B cell (primary cell): ENCODE measurements at regions not wholly inside any gene's neighbourhood (a gene's known extent, or its start where the extent isn't known, plus 50 kb on each side); places are given as distances from the start of the nearest gene placed in this dataset.

Experiments
- CTCF ChIP-seq: fragments of 200-600 bp; IDR thresholded peaks from one replicate; pipeline ENCODE4 v1.8.0; 2022; ENCODE audit warnings: antibody characterized with exemption, mild to moderate bottlenecking
- EZH2 ChIP-seq: IDR thresholded peaks from 2 replicates; pipeline ENCODE4 v1.6.1; 2012; ENCODE audit warnings: borderline replicate concordance, low read depth, mild to moderate bottlenecking, moderate library complexity, low read length; ENCODE audit not compliant: insufficient read depth, poor library complexity, severe bottlenecking

GRCh38 chr11:15836795-15837194 is 519.6 kb downstream of the SOX6 start:
- TF ChIP-seq CTCF (no peak), EZH2 (no peak)
